GM10248 (cell line): ENCODE measurements at regions not wholly inside any gene's neighbourhood (a gene's known extent, or its start where the extent isn't known, plus 50 kb on each side); places are given as distances from the start of the nearest gene placed in this dataset.

Experiments
- CTCF ChIA-PET: fragments of 300-600 bp; sonication (Branson Sonifier 250); formaldehyde crosslinking; extraction: SDS; loops from one replicate; lab custom pipeline; 2021; ENCODE audit warnings: antibody characterized with exemption; lab: Yijun Ruan, JAX
- POLR2A ChIA-PET: fragments of 350-650 bp; sonication (Branson Sonifier 250); formaldehyde crosslinking; extraction: SDS; loops from one replicate; lab custom pipeline; 2020; ENCODE audit warnings: antibody characterized with exemption; lab: Yijun Ruan, JAX
- DNase-seq: peaks from one replicate; pipeline ENCODE4 v3.0.0; 2012; ENCODE audit errors: extremely low spot score
- CTCF ChIP-seq: IDR thresholded peaks from 2 replicates; pipeline ENCODE4 v1.5.1; 2012; ENCODE audit warnings: mild to moderate bottlenecking, low read depth; ENCODE audit errors: extremely low read depth, missing control alignments, control extremely low read depth

GRCh38 chr13:23993680-23993985 is 96.3 kb upstream of the C1QTNF9B start:
- TF ChIP-seq CTCF, result no peak
- no peak for DNase-seq
- ChIA-PET CTCF (interaction anchor here (1.2 to 1.8 kb wide), 3 partner anchors 27 to 235 kb away, joined by 3 to 5 read pairs (median 3); no protein-coding TSS in a partner anchor), POLR2A (no interaction called here)

- CTCF ChIA-PET, result interaction anchor here (1.1 to 2.4 kb wide), 2 partner anchors 25 to 95 kb away, joined by 3 to 6 read pairs; no protein-coding TSS in a partner anchor
- no peak for TF ChIP-seq CTCF
- POLR2A ChIA-PET, result no interaction called here
- DNase-seq, result no peak
Observed at GRCh38 chr13:23995283-23996073, 98.2 kb upstream of the C1QTNF9B start.

DNA sequence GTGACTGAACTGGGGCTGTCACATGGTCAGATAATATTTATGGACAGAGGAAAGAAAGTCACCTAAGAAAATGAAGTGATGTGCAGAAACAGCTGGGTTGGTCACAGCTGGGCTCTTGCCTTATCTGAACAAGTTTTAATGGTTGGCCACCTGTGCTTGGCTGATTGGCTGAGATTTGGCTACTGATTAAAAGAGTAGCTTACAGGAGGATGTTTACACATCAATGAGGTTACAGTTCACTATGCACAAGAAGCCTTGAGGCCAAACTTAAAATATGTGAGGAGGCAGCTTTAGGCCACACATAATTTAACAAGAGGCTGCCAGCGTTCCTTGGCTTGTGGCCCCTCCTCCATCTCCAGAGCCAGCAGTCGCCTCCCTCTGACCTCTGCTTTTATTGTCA is 99.2 kb upstream of the C1QTNF9B start:
- no peak for TF ChIP-seq CTCF
- ChIA-PET CTCF (interaction anchor here (0.9 to 2.4 kb wide), 2 partner anchors 24 to 57 kb away, joined by 4 to 6 read pairs; no protein-coding TSS in a partner anchor), POLR2A (no interaction called here)
- DNase-seq, result no peak

DNA sequence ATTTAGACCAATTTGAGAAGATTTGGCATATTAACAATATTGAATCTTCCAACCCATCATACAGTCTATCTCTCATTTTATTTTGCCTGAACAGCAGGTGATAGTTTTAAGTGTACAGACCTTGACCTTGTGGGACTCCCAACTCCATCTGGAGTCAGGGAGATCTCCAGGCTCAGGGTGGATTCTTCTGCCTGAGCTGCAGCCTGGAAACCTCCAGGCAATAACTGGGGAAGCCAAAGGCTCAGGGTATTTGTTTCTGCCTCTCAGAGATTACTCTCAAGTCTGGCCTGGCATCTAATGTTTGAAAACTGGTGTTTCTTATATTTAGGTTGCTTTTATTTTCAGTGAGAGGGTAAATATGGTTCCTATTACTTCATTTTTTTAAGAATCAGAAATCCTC is 102.1 kb upstream of the C1QTNF9B start:
- CTCF ChIA-PET, result interaction anchor here (0.6 to 1.5 kb wide), 3 partner anchors 13 to 229 kb away, joined by 3 to 4 read pairs (median 3); no protein-coding TSS in a partner anchor
- POLR2A ChIA-PET, result no interaction called here
- no peak for TF ChIP-seq CTCF
- DNase-seq, result no peak

GRCh38 chr13:24002206-24002815 is 105.0 kb upstream of the C1QTNF9B start:
- POLR2A ChIA-PET, result no interaction called here
- no peak for DNase-seq

More at GRCh38 chr13:24002206-24002815, 105.0 kb upstream of the C1QTNF9B start:
- no peak for TF ChIP-seq CTCF
- CTCF ChIA-PET, result interaction anchor here (0.8 to 1.1 kb wide), 3 partner anchors 10 to 72 kb away, joined by 3 read pairs; no protein-coding TSS in a partner anchor
